ENCODE measurements at regions not wholly inside any gene's neighbourhood (a gene's known extent, or its start where the extent isn't known, plus 50 kb on each side); places are given as distances from the start of the nearest gene placed in this dataset.

DNA sequence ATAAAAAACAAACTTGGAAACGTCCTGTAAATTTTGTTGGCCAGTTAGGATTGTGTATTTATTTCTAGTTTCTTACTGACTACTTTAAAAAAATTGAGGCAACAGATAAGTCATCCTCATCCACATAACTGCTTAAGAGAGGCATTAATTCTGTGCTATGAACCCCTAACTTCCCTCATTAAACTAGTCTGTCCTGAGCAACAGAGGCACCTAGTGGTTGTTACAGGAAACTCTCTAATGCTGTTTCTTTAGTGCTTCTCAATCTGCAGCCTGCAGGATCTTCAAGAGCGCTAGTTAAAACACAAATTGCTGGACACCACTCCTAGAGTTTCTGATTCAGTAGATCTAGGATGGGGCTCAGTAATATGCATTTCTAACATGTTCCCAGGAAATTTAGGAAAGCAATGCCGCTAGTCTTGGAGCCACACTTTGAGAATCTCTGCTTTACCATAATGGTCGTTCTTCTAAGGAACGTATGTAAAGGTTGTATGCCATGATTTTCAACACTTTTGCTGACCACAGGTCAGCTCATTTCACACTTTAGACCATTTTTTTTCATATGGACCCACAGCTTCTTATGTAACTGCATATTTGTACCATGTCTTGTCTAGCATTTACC is 410.1 kb upstream of the SMARCA2 start:
- Mint-ChIP-seq H3K27me3 (peaks cover 18% of the 10 kb centered on the region), H3K9me3 (peaks cover 2% of the 10 kb centered on the region), H3K27ac (no peak overlapping the region), H3K36me3 (ENCODE audit: low read depth) (no peaks in the 10 kb centered on the region), H3K4me3 (no peak overlapping the region), H3K4me1 (ENCODE audit: low read depth) (no peaks in the 10 kb centered on the region)
- POLR2A ChIA-PET: no interaction called here
- Histone ChIP-seq H3K4me1 (ENCODE audit: insufficient read depth, low read length) (no peaks in the 10 kb centered on the region), H3K27me3 (ENCODE audit: control insufficient read depth in 1 of 2, insufficient read depth in 2 of 2, low read length in 2 of 2) (no peaks in the 10 kb centered on the region), H3K4me3 (ENCODE audit: low read length) (no peak overlapping the region), H3K27ac (ENCODE audit: low read depth in 1 of 2, low read length in 2 of 2) (no peak overlapping the region), H3K9me3 (ENCODE audit: control insufficient read depth in 1 of 2, insufficient read depth in 1 of 2, low read length in 2 of 2) (no peaks in the 10 kb centered on the region), H3K36me3 (ENCODE audit: insufficient read depth, low read length) (no peaks in the 10 kb centered on the region)
- DNase-seq: peak in 2 of 14 experiments; percentile 3 to 6
- no peak for ATAC-seq (ENCODE audit: poor library complexity)
- intact Hi-C loops (cut with DNase I, micrococcal nuclease): no loop called here
- CTCF ChIA-PET: interaction anchor here (1.0 kb wide), 1 partner anchor 14 kb away, joined by 3 read pairs; no protein-coding TSS in a partner anchor
- TF ChIP-seq, protein P1, sequence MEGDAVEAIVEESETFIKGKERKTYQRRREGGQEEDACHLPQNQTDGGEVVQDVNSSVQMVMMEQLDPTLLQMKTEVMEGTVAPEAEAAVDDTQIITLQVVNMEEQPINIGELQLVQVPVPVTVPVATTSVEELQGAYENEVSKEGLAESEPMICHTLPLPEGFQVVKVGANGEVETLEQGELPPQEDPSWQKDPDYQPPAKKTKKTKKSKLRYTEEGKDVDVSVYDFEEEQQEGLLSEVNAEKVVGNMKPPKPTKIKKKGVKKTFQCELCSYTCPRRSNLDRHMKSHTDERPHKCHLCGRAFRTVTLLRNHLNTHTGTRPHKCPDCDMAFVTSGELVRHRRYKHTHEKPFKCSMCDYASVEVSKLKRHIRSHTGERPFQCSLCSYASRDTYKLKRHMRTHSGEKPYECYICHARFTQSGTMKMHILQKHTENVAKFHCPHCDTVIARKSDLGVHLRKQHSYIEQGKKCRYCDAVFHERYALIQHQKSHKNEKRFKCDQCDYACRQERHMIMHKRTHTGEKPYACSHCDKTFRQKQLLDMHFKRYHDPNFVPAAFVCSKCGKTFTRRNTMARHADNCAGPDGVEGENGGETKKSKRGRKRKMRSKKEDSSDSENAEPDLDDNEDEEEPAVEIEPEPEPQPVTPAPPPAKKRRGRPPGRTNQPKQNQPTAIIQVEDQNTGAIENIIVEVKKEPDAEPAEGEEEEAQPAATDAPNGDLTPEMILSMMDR (IDR thresholded peaks at IDR 0.05): no peak

DNA sequence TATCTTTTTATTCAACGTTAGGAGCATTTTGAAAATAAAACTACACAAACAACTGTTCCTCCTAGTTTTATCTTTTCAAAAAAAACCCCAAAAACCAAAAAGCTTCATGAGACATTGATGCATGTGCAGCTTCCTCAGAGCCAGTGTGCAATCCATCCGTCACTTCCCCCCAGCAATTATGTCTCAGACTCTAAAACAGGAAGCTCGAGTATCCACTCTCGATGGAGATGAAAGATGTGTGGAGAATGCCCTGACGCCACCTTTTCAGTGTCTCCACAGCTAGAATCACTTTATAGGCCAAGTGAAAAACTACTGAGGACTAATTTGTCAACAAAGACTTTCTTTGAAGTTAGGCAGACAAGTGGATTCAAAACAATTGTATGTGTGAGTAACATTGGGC is 408.9 kb upstream of the SMARCA2 start:
- Mint-ChIP-seq H3K4me3 (no peak overlapping the region), H3K4me1 (ENCODE audit: low read depth) (no peaks in the 10 kb centered on the region), H3K9me3 (peaks cover 2% of the 10 kb centered on the region), H3K27ac (no peak overlapping the region), H3K36me3 (ENCODE audit: low read depth) (no peaks in the 10 kb centered on the region), H3K27me3 (peaks cover 21% of the 10 kb centered on the region)
- H3K27ac ChIP-seq (ENCODE audit: low read depth in 1 of 2, low read length in 2 of 2): no peak overlapping the region
- no peaks in the 10 kb centered on the region for H3K9me3 ChIP-seq (ENCODE audit: control insufficient read depth in 1 of 2, insufficient read depth in 1 of 2, low read length in 2 of 2)
- ChIA-PET POLR2A (no interaction called here), CTCF (no interaction called here)
- TF ChIP-seq, protein P1 (IDR thresholded peaks at IDR 0.05): no peak
- ATAC-seq (ENCODE audit: poor library complexity): no peak
- no peak for DNase-seq
- no peaks in the 10 kb centered on the region for H3K4me1 ChIP-seq (ENCODE audit: insufficient read depth, low read length)
- no peak overlapping the region for H3K4me3 ChIP-seq (ENCODE audit: low read length)
- H3K27me3 ChIP-seq (ENCODE audit: control insufficient read depth in 1 of 2, insufficient read depth in 2 of 2, low read length in 2 of 2): no peaks in the 10 kb centered on the region
- intact Hi-C loops (cut with DNase I, micrococcal nuclease): no loop called here
- no peaks in the 10 kb centered on the region for H3K36me3 ChIP-seq (ENCODE audit: insufficient read depth, low read length)

DNA sequence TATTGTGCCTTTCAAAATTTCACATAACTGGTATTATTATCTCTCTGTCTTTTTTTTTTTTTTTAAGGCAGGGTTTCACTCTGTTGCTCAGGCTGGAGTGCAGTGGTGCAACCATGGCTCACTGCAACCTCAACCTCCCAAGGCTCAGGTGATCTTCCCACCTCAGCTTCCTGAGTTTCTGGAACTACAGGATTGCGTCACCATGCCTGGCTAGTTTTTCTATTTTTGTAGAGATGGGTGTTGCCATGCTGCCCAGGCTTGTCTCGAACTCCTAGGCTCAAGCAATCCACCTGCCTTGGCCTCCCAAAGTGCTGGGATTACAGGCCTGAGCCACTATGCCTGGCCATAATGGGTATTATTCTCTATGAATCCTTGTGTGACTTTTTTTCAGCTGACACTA is 402.3 kb upstream of the SMARCA2 start:
- ATAC-seq (ENCODE audit: poor library complexity): no peak
- Histone ChIP-seq H3K27ac (ENCODE audit: low read depth in 1 of 2, low read length in 2 of 2) (no peak overlapping the region), H3K4me3 (ENCODE audit: low read length) (no peak overlapping the region), H3K27me3 (ENCODE audit: control insufficient read depth in 1 of 2, insufficient read depth in 2 of 2, low read length in 2 of 2) (no peaks in the 10 kb centered on the region), H3K9me3 (ENCODE audit: control insufficient read depth in 1 of 2, insufficient read depth in 1 of 2, low read length in 2 of 2) (no peaks in the 10 kb centered on the region), H3K36me3 (ENCODE audit: insufficient read depth, low read length) (no peaks in the 10 kb centered on the region), H3K4me1 (ENCODE audit: insufficient read depth, low read length) (no peaks in the 10 kb centered on the region)
- no peaks in the 10 kb centered on the region for H3K36me3 Mint-ChIP-seq (ENCODE audit: low read depth)
- TF ChIP-seq, protein P1 (IDR thresholded peaks at IDR 0.05): no peak
- CTCF ChIA-PET: no interaction called here
- H3K4me3 Mint-ChIP-seq: no peak overlapping the region
- POLR2A ChIA-PET: no interaction called here
- H3K9me3 Mint-ChIP-seq: peaks cover 4% of the 10 kb centered on the region
- no peak overlapping the region for H3K27ac Mint-ChIP-seq
- intact Hi-C loops (cut with DNase I, micrococcal nuclease): no loop called here
- DNase-seq: no peak
- no peaks in the 10 kb centered on the region for H3K4me1 Mint-ChIP-seq (ENCODE audit: low read depth)
- peaks cover 7% of the 10 kb centered on the region for H3K27me3 Mint-ChIP-seq
